Body of pancreas (tissue), 4 donors: ENCODE measurements at regions not wholly inside any gene's neighbourhood (a gene's known extent, or its start where the extent isn't known, plus 50 kb on each side); places are given as distances from the start of the nearest gene placed in this dataset.

ENCODE experiments used
- CTCF ChIP-seq, 7 experiments: fragments of 450-650 bp in 4 of 7; fragments of 200-600 bp in 3 of 7; sonication (generic) in 3 of 7; IDR thresholded peaks; one replicate each; pipeline ENCODE4 v1.5.1; 2016 to 2019; ENCODE audit warnings: antibody characterized with exemption in 7 of 7
- POLR2A ChIP-seq, 3 donors: fragments of 450-650 bp; IDR thresholded peaks; one replicate each; pipeline ENCODE4 v1.6.1; 2016; ENCODE audit warnings: antibody characterized with exemption in 3 of 3, mild to moderate bottlenecking in 2 of 3

- no peak for TF ChIP-seq CTCF (IDR thresholded peaks at IDR 0.05)
- no peak for TF ChIP-seq POLR2A (IDR thresholded peaks at IDR 0.05)
These were observed 155.4 kb downstream of the GOLGA6L6 start for GRCh38 chr15:20386198-20386597.
